ENCODE measurements at regions not wholly inside any gene's neighbourhood (a gene's known extent, or its start where the extent isn't known, plus 50 kb on each side); places are given as distances from the start of the nearest gene placed in this dataset.

- DNase-seq: no peak
Observed at GRCh38 chr21:21730512-21730911, 732.3 kb downstream of the NCAM2 start.

- no peak for DNase-seq
Observed at GRCh38 chr21:21731626-21732025, 733.4 kb downstream of the NCAM2 start.

- DNase-seq: no peak
Observed at GRCh38 chr21:21734088-21734487, 735.9 kb downstream of the NCAM2 start.

GRCh38 chr21:21737186-21737585 lies 739.0 kb downstream of the NCAM2 start:
- no peak for DNase-seq

- DNase-seq: no peak
Observed at GRCh38 chr21:21740207-21740606, 742.0 kb downstream of the NCAM2 start.

GRCh38 chr21:21750124-21750825 lies 752.1 kb downstream of the NCAM2 start:
- no peak for DNase-seq

GRCh38 chr21:21751286-21751685 lies 753.1 kb downstream of the NCAM2 start:
- no peak for DNase-seq

- no peak for DNase-seq
Observed at GRCh38 chr21:21762855-21763254, 764.6 kb downstream of the NCAM2 start.

- DNase-seq: no peak
Observed at GRCh38 chr21:21764281-21764680, 766.1 kb downstream of the NCAM2 start.

GRCh38 chr21:21767276-21767675 lies 769.1 kb downstream of the NCAM2 start:
- DNase-seq: no peak

- DNase-seq: no peak
Observed at GRCh38 chr21:21788591-21788990, 790.4 kb downstream of the NCAM2 start.

- DNase-seq: no peak
Observed at GRCh38 chr21:21801921-21802320, 803.7 kb downstream of the NCAM2 start.

GRCh38 chr21:21806711-21807597 lies 808.7 kb downstream of the NCAM2 start:
- no peak for DNase-seq

- DNase-seq: no peak
Observed at GRCh38 chr21:21807598-21807903, 809.3 kb downstream of the NCAM2 start.

- DNase-seq: no peak
Observed at GRCh38 chr21:21813289-21813688, 815.1 kb downstream of the NCAM2 start.

GRCh38 chr21:21813934-21814333 lies 815.7 kb downstream of the NCAM2 start:
- no peak for DNase-seq

GRCh38 chr21:21816778-21817177 lies 818.6 kb downstream of the NCAM2 start:
- DNase-seq: no peak

- DNase-seq: no peak
Observed at GRCh38 chr21:21818898-21819297, 820.7 kb downstream of the NCAM2 start.

- DNase-seq: no peak
Observed at GRCh38 chr21:21828130-21828529, 829.9 kb downstream of the NCAM2 start.

GRCh38 chr21:21831036-21831435 lies 832.8 kb downstream of the NCAM2 start:
- no peak for DNase-seq

- no peak for DNase-seq
Observed at GRCh38 chr21:21845901-21846300, 847.7 kb downstream of the NCAM2 start.

GRCh38 chr21:21851205-21851604 lies 853.0 kb downstream of the NCAM2 start:
- no peak for DNase-seq

GRCh38 chr21:21851657-21852056 lies 853.4 kb downstream of the NCAM2 start:
- no peak for DNase-seq

GRCh38 chr21:21858502-21859334 lies 860.5 kb downstream of the NCAM2 start:
- no peak for DNase-seq

Data from CD4-positive, alpha-beta T cell treated with Interferon gamma for 1 hour (primary cell).